LNCAP (cell line): ENCODE measurements at regions not wholly inside any gene's neighbourhood (a gene's known extent, or its start where the extent isn't known, plus 50 kb on each side); places are given as distances from the start of the nearest gene placed in this dataset.

Experiments used
- CTCF ChIP-seq: fragments of 450-650 bp; IDR thresholded peaks from 2 replicates; pipeline ENCODE4 v1.5.1; 2017; ENCODE audit warnings: mild to moderate bottlenecking

DNA sequence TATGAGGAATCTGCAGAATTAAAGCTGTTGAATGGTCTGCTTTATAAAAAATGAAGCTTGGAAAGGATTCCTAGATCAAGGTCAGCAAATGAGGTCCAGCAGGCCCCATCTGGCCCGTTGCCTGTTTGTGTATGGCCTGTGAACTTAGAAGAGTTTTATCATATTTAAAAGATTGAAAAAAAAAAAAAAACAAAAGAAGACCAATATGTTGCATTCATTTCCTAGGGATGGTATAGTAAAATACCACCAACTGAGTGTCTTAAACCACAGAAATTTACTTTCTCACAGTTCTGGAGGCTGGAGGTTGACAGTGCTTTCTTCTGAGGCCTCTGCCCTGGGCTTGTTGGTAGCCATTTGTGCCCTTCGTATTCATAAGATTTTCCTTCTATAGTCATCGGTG is 109.2 kb downstream of the PPP1R3A start:
- no peak for TF ChIP-seq CTCF

GRCh38 chr7:113806633-113807327 is 112.0 kb downstream of the PPP1R3A start:
- no peak for TF ChIP-seq CTCF

- no peak for TF ChIP-seq CTCF
Measured at GRCh38 chr7:113805976-113806375, 112.8 kb downstream of the PPP1R3A start.

GRCh38 chr7:113804475-113805095 is 114.2 kb downstream of the PPP1R3A start:
- TF ChIP-seq CTCF = no peak

DNA sequence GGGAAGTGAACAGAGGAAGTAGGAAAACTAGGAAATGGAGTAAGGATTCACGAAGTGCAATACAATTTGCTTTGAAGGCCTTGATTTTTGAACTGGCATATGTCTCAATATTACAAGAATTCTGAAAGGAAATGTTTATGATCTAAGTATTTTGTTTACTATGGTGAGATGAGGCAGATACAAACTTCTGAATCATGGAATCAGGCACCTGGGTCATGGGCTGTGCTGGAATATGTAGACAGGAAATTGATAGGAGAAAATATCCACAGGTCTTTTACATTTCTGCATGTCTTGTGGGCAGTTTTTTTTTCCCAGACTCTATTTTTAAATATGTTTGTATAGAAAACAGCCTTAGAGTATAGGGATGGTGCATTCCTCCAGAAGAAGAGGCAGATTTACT is 117.1 kb downstream of the PPP1R3A start:
- TF ChIP-seq CTCF = no peak

DNA sequence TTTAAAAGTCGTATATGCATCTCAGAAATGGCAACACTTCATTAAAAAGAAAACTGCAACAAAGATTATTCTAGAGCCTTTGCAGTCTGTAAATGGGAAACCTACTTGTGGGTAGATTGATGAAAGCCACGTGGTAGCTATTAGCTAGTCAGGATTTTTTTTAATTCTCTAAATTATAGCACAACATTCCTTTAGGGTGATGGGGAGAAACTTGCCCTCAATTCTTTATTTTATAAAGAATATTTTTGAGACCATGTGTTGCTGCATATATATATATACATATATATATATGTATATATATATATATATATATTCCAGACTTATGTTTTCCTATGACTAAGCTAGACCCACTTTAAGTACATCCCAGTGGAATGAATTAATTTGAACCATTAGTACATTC is 118.0 kb downstream of the PPP1R3A start:
- TF ChIP-seq CTCF = no peak

DNA sequence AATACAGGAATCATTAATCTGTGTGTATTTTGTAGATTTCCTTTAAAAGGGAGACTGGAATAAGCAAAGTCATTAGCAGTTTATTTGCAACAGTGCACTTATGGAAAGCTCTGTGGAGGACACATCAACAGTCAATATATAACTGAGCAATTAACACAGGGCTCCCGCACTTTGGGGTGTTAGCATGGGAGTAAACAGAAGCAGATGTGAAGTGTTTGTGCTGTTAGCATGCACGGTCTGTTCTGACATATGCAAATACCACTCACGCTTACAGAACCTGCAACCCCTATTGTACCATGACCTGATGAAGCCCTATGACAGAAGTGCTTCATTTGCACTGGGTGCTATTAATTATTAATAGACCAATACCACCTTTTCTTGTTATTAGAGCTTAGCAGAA is 118.9 kb downstream of the PPP1R3A start:
- TF ChIP-seq CTCF = no peak
